Activated CD4-positive, alpha-beta T cell treated with anti-CD3 and anti-CD28 coated beads, Interleukin-2, amount 50 U/mL, for 24 hours (primary cell): ENCODE measurements at regions not wholly inside any gene's neighbourhood (a gene's known extent, or its start where the extent isn't known, plus 50 kb on each side); places are given as distances from the start of the nearest gene placed in this dataset.
"Not testable (repeated sequence)": the region's sequence is repeated elsewhere in the genome, so short reads cannot be mapped to it uniquely, and the experiment has no call there.

Experiments
- DNase-seq, 2 donors: peaks; one replicate each; pipeline ENCODE4 v3.0.0-alpha.2; 2020; ENCODE audit warnings: low read depth in 1 of 2, low spot score in 1 of 2

- DNase-seq = no peak
These were observed 435.4 kb downstream of the TMEM135 start for GRCh38 chr11:87473174-87473573.

- DNase-seq = no peak
These were observed 428.5 kb downstream of the TMEM135 start for GRCh38 chr11:87466223-87466622.

DNA sequence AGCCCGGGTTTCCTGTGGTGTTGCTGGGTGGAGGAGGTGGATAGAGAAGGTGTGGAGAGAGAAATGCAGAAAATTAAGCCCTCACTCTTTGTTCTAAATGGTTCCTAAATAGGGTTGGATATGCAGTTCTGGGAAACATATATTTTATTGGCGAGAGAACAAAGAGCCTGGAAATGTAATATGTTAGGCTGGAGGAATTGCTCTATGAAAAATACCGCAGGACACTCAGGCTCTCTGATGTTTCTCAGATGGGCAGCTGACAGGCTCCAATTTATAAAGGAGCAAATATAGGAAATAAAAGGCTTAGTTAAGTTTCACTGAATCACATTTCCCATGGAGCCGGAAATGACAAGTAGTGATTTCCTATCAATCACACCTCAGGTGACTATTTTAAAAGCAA is 428.0 kb downstream of the TMEM135 start:
- no peak for DNase-seq

- no peak for DNase-seq
These were observed 425.9 kb downstream of the TMEM135 start for GRCh38 chr11:87463486-87464102.

GRCh38 chr11:87462171-87462570 is 424.4 kb downstream of the TMEM135 start:
- DNase-seq = no peak

GRCh38 chr11:87460842-87461637 is 423.3 kb downstream of the TMEM135 start:
- DNase-seq = no peak

DNA sequence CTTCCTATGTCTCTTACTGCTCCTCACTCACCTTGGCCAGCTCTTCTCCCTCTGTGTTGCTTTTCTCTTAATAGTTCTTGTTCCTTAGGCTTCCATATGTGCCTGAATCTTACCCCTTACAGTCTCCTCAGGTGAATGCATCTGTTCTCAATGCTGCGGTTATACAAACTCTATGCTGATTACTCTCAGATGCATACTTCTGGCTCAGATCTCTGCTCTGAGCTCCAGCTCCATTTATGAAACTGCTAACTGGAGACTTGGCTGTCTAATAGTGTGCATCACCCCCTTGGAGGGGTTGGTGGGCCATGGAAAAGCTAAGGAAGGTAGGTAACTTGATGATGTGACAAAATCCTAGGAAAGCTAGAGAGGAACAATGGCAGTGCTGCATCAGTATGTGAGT is 422.5 kb downstream of the TMEM135 start:
- no peak for DNase-seq

DNA sequence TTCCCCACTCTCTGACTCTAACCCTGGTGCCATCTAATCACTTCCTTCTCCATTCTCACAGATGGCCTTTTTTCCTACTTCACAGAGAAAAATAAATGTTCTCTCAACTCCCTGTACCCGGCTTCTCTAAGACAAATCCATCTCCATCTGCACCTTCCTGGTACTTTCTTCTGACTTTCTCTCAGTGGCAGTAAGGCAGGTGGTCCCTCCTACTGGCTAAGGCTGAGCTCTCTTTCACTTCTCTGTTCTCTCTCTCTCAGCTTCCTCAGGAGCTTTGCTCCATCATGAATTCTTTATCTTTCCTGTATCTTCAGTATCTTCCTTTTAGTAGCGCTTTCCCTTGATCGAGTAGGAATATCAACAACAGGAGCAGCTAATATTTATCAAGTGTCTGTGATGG is 421.6 kb downstream of the TMEM135 start:
- DNase-seq = no peak

- DNase-seq = no peak
These were observed 418.8 kb downstream of the TMEM135 start for GRCh38 chr11:87456499-87456898.

GRCh38 chr11:87455180-87455579 is 417.4 kb downstream of the TMEM135 start:
- no peak for DNase-seq

DNA sequence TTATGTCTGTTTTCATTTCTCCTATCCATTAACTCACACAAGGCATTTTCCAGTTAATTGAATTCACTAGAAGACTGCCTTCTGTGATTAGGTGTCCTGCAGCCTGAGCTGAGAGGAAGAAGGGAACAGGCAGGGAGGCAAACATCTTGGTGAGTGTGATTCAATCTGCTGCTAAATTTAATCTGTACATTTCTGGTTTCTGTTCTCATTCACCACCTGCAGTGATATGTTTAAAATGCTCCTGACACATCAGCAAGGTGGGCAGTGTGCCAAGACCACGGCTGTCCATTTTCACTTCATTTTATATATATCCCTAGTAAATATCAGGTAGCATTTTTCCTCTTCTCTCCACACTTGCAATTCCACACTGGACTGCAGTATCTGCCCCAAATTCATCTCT is 416.5 kb downstream of the TMEM135 start:
- no peak for DNase-seq

GRCh38 chr11:87453531-87454089 is 415.9 kb downstream of the TMEM135 start:
- no peak for DNase-seq

DNA sequence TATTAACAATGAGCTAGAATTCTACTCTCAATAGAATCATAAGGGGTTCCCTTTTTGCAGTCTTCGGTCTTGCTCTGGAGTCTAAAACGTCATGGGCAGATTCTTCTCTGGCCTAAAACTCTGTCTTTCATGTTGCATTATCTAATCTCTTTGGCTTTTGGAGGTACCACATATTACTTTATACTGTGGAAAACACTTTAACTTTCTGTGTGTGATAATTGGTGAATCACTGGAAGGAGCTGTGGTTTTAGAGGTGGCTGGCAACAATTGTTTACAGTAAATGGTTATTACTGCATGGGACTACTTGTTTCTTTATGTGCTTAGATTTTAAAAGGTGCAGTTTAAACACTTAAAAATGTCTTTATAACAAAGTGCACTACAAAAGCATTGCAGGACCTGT is 414.3 kb downstream of the TMEM135 start:
- not testable (repeated sequence) for DNase-seq

GRCh38 chr11:87451395-87451794 is 413.7 kb downstream of the TMEM135 start:
- DNase-seq = no peak

- no peak for DNase-seq
These were observed 409.9 kb downstream of the TMEM135 start for GRCh38 chr11:87447606-87448005.

DNA sequence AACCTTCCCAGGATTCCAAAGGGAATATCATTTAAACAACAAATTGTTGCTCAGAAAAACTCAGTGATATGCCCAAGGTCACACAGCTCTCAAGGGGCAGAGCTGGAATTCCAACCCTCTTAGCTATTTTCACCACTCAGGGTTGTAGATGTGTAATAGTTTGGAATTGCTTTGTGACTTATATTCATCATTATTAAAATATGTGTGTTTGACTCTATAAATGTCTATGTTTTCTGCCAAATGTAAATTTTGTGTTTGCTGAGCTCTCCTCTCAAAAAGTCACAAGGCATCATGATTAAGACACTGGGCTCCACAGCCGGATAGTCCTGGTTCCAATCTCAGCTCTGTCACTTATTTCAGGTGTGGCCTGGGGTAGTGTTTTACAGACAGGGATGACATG is 407.3 kb downstream of the TMEM135 start:
- no peak for DNase-seq

- DNase-seq = no peak
These were observed 406.0 kb downstream of the TMEM135 start for GRCh38 chr11:87443707-87444106.

- DNase-seq = no peak
These were observed 402.5 kb downstream of the TMEM135 start for GRCh38 chr11:87440076-87440770.

DNA sequence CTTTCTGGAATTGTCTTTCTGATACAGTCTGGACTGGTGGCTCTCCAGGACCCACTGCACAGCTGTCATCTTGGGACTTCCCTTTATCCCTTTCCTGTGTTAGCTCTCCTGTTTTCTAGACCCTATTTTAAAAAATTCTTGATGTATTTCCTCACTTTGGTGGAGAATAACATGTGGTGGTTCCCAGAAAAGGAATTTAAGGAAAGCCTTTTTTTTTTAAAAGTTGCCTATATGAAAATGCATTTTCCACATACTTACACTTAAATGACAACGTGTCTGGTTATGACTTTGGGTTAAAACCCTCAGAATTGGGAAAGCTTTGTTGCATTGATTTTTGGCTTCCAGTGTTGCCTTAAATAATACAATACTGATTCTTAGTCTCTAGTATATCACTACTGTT is 400.7 kb downstream of the TMEM135 start:
- DNase-seq = no peak

DNA sequence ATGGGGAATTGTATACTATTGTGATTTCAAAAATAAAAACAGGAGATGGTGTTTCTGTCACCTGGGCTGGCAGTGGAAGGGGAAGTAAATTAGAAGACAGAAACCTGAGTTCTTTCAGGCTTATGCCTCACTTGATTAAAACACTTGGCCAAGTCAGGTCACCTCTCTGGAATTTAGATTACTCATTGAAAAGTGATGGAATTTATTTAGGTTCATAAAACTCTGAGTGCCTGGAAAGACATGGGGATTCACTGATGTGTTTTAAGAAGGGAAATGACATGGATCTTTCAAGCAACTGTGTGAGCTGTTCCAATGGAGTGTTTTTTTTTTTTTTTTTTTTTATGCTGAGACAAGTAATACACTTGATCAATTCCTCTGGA is 400.1 kb downstream of the TMEM135 start:
- DNase-seq = no peak

- no peak for DNase-seq
These were observed 399.6 kb downstream of the TMEM135 start for GRCh38 chr11:87437133-87437843.
